Type B pancreatic cell (in vitro differentiated cells): ENCODE measurements at regions not wholly inside any gene's neighbourhood (a gene's known extent, or its start where the extent isn't known, plus 50 kb on each side); places are given as distances from the start of the nearest gene placed in this dataset.
A peak's percentile ranks its signal among the peaks of the same experiment; 100 is the strongest.

Experiments
- DNase-seq: peaks from one replicate; pipeline ENCODE4 v3.0.0; 2021; ENCODE audit warnings: mixed read lengths; ENCODE audit not compliant: unreplicated experiment; ENCODE audit errors: extremely low spot score
- H3K27ac Mint-ChIP-seq: 2 replicates; pipeline ENCODE4 v1.8.0; 2021; ENCODE audit warnings: mild to moderate bottlenecking, mixed read lengths
- H3K27me3 Mint-ChIP-seq: 2 replicates; pipeline ENCODE4 v1.8.0; 2021; ENCODE audit warnings: mixed read lengths
- H3K36me3 Mint-ChIP-seq: 2 replicates; pipeline ENCODE4 v1.8.0; 2021; ENCODE audit warnings: mixed read lengths
- H3K4me1 Mint-ChIP-seq: one replicate; pipeline ENCODE4 v1.8.0; 2021; ENCODE audit warnings: mixed read lengths; ENCODE audit not compliant: unreplicated experiment
- H3K4me3 Mint-ChIP-seq: 2 replicates; pipeline ENCODE4 v1.8.0; 2021; ENCODE audit warnings: mild to moderate bottlenecking, mixed read lengths
- H3K9me3 Mint-ChIP-seq: 2 replicates; pipeline ENCODE4 v1.8.0; 2021; ENCODE audit warnings: mixed read lengths
- CTCF ChIP-seq: fragments of 200-600 bp; sonication (generic); conservative IDR thresholded peaks from 2 replicates; pipeline ENCODE4 v1.5.0; 2021; ENCODE audit warnings: antibody characterized with exemption, mild to moderate bottlenecking

- no peak for TF ChIP-seq CTCF
- no peak overlapping the region for H3K27ac Mint-ChIP-seq
Observed at GRCh38 chr2:59312967-59313940, 1072.1 kb upstream of the FANCL start.

GRCh38 chr2:59312029-59312428 lies 1070.9 kb upstream of the FANCL start:
- Mint-ChIP-seq H3K4me1 (no peaks in the 10 kb centered on the region), H3K9me3 (no peaks in the 10 kb centered on the region), H3K27me3 (peaks cover 3% of the 10 kb centered on the region), H3K36me3 (no peaks in the 10 kb centered on the region), H3K27ac (no peak overlapping the region), H3K4me3 (no peak overlapping the region)
- DNase-seq = no peak
- TF ChIP-seq CTCF = no peak

More at GRCh38 chr2:59312967-59313940, 1072.1 kb upstream of the FANCL start:
- DNase-seq = no peak
- H3K9me3 Mint-ChIP-seq = no peaks in the 10 kb centered on the region
- no peaks in the 10 kb centered on the region for H3K36me3 Mint-ChIP-seq
- peaks cover 3% of the 10 kb centered on the region for H3K27me3 Mint-ChIP-seq
- no peaks in the 10 kb centered on the region for H3K4me1 Mint-ChIP-seq
- peak overlapping the region; percentile 19 for H3K4me3 Mint-ChIP-seq

- DNase-seq = no peak
- H3K36me3 Mint-ChIP-seq = no peaks in the 10 kb centered on the region
- no peaks in the 10 kb centered on the region for H3K4me1 Mint-ChIP-seq
- H3K9me3 Mint-ChIP-seq = no peaks in the 10 kb centered on the region
- peaks cover 3% of the 10 kb centered on the region for H3K27me3 Mint-ChIP-seq
- TF ChIP-seq CTCF = no peak
- no peak overlapping the region for H3K27ac Mint-ChIP-seq
- H3K4me3 Mint-ChIP-seq = no peak overlapping the region
Observed at GRCh38 chr2:59308108-59308507, 1067.0 kb upstream of the FANCL start.

GRCh38 chr2:59307196-59307595 lies 1066.1 kb upstream of the FANCL start:
- DNase-seq = no peak
- TF ChIP-seq CTCF = no peak
- Mint-ChIP-seq H3K4me1 (no peaks in the 10 kb centered on the region), H3K36me3 (no peaks in the 10 kb centered on the region), H3K9me3 (no peaks in the 10 kb centered on the region), H3K4me3 (no peak overlapping the region), H3K27me3 (peaks cover 3% of the 10 kb centered on the region), H3K27ac (no peak overlapping the region)

GRCh38 chr2:59303272-59303671 lies 1062.1 kb upstream of the FANCL start:
- DNase-seq = no peak
- no peak for TF ChIP-seq CTCF
- Mint-ChIP-seq H3K4me1 (peaks cover 3% of the 10 kb centered on the region), H3K27me3 (peaks cover 1% of the 10 kb centered on the region), H3K9me3 (no peaks in the 10 kb centered on the region), H3K27ac (no peak overlapping the region), H3K4me3 (no peak overlapping the region), H3K36me3 (no peaks in the 10 kb centered on the region)
